ENCODE measurements at regions not wholly inside any gene's neighbourhood (a gene's known extent, or its start where the extent isn't known, plus 50 kb on each side); places are given as distances from the start of the nearest gene placed in this dataset.

GRCh38 chr4:124090021-124090420 lies 622.5 kb downstream of the ANKRD50 start:
- no peak for TF ChIP-seq CTCF (IDR thresholded peaks at IDR 0.05)
- TF ChIP-seq POLR2A (IDR thresholded peaks at IDR 0.05) = no peak

All from esophagus squamous epithelium (tissue), 4 donors.